ENCODE measurements at regions not wholly inside any gene's neighbourhood (a gene's known extent, or its start where the extent isn't known, plus 50 kb on each side); places are given as distances from the start of the nearest gene placed in this dataset.

- TF ChIP-seq POLR2A (IDR thresholded peaks at IDR 0.05) = no peak
- no peak for TF ChIP-seq CTCF (IDR thresholded peaks at IDR 0.05)
Measured at GRCh38 chr1:213425376-213426030, 374.5 kb downstream of the RPS6KC1 start.
